ENCODE measurements at regions not wholly inside any gene's neighbourhood (a gene's known extent, or its start where the extent isn't known, plus 50 kb on each side); places are given as distances from the start of the nearest gene placed in this dataset.

DNA sequence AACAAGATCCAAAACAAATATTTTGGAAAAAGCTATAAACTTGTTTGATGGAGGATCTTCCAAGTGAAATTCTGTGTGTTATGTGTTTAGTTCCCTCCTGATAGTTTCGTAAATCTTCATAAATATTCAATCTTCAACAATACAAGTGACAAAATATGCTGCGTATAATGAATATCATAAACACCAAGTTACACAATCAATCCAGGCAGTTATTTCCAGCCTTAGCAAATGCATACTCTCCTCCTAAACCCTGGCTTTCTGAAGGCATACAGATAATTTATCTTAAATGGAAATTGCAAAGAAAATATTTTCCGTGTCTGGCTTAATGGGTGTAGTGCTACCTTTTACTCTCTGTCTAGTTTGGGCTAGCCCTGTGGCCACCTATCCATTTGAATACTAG lies 864.9 kb upstream of the ZWINT start:
- H3K4me3 ChIP-seq (ENCODE audit: low read depth, low read length), result no peak overlapping the region

DNA sequence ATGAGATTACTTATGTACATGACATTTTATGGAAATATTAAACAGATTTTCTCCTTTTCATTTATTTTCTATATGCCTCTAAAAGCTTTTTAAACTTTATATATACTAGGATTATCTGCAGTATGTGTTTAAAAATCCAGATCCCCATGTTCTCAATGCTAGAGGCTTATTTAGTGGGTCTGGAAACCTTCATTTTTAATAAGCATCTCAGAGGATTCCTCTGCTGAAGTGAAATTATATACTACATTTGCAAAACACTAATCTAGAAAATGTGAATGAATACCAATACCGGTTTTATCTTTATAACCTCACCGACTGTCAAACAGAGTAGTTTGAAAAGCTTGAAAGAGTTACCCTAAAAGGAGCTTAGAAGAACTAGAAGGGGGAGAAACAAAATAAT lies 863.8 kb upstream of the ZWINT start:
- H3K4me3 ChIP-seq (ENCODE audit: low read depth, low read length), result no peak overlapping the region

DNA sequence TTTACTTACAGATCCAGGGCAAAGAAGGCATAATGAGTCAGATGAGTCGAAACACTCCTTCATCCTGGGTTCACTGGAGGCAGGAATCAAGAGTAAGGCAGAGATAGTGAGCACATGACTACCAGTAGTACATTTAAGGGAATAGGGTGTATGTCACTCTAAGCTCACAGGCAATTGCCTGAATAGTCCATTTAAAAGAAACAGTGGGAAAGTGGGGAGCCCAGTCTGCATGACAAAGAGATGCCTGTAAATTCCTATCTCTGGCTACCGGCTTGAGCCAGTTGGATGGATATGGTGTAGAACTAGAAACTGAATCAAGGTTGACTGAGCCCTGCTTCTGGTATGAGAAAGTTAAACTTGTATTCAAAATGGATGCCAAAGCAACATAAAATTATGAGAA lies 861.5 kb upstream of the ZWINT start:
- peak overlapping the region; percentile 36 for H3K4me3 ChIP-seq (ENCODE audit: low read depth, low read length)

GRCh38 chr10:57222129-57222528 lies 861.1 kb upstream of the ZWINT start:
- peak overlapping the region; percentile 36 for H3K4me3 ChIP-seq (ENCODE audit: low read depth, low read length)

- peak overlapping the region; percentile 36 for H3K4me3 ChIP-seq (ENCODE audit: low read depth, low read length)
These were observed 860.6 kb upstream of the ZWINT start for GRCh38 chr10:57221674-57222073.

GRCh38 chr10:57218382-57218781 lies 857.3 kb upstream of the ZWINT start:
- H3K4me3 ChIP-seq (ENCODE audit: low read depth, low read length), result no peak overlapping the region

GRCh38 chr10:57202356-57202755 lies 841.3 kb upstream of the ZWINT start:
- H3K4me3 ChIP-seq (ENCODE audit: low read depth, low read length), result no peak overlapping the region

- H3K4me3 ChIP-seq (ENCODE audit: low read depth, low read length), result no peak overlapping the region
These were observed 827.8 kb upstream of the ZWINT start for GRCh38 chr10:57188846-57189245.

GRCh38 chr10:57186201-57186600 lies 825.1 kb upstream of the ZWINT start:
- H3K4me3 ChIP-seq (ENCODE audit: low read depth, low read length), result no peak overlapping the region

DNA sequence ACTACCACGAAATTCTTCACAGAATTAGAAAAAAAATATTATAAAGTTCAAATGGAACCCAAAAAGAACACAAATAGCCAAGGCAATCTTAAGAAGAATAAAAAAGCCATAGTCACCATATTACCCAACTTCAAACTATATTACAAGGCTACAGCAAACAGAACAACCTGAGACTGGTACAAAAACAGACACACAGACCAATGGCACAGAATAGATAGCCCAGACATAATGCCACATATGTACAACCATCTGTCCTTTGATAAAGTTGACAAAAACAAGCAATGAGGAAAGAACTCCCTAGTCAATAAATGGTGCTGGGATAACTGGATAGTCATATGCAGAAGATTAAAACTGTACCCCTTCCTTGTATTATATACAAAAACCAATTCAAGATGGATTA lies 808.5 kb upstream of the ZWINT start:
- no peak overlapping the region for H3K4me3 ChIP-seq (ENCODE audit: low read depth, low read length)

DNA sequence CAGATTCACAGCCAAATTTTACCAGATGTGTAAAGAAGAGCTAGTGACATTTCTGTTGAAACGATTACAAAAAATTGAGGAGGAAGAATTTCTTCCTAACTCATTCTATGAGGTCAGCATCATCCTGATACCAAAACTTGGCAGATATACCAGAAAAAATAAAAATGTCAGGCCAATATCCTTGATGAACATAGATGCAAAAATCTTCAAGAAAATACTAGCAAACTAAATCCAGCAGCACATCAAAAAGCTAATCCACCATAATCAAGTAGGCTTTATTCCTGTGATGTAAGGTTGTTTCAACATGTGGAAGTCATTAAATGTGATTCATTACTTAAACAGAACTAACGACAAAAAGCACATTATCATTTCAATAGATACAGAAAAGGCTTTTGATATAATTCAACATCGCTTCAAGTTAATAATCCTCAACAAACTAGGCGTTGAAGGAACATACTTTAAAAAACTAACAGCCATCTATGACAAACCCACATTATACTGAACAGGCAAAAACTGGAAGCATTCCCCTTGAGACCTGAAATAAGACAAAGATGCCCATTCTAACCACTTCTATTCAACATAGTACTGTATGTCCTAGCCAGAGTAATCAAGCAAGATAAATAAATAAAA lies 807.7 kb upstream of the ZWINT start:
- H3K4me3 ChIP-seq (ENCODE audit: low read depth, low read length), result no peak overlapping the region

DNA sequence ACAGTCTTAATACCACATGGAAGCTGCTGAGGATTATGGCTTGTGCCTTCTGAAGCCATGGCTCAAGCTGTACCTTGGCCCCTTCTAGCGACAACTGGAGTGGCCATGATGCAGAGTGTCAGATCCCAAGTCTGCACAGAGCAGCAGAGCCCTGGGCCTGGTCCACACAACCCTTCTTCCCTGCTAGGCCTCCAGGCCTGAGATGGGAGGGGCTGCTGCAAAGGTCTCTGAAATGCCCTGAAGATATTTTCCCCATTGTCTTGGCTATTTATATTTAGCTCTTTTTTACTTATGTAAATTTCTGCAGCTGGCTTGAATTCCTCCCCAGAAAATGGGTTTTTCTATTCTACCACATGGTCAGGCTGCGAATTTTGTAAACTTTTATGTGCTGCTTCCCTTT lies 804.6 kb upstream of the ZWINT start:
- no peak overlapping the region for H3K4me3 ChIP-seq (ENCODE audit: low read depth, low read length)

GRCh38 chr10:57162231-57162630 lies 801.2 kb upstream of the ZWINT start:
- H3K4me3 ChIP-seq (ENCODE audit: low read depth, low read length), result no peak overlapping the region

GRCh38 chr10:57161157-57161556 lies 800.1 kb upstream of the ZWINT start:
- H3K4me3 ChIP-seq (ENCODE audit: low read depth, low read length), result no peak overlapping the region

DNA sequence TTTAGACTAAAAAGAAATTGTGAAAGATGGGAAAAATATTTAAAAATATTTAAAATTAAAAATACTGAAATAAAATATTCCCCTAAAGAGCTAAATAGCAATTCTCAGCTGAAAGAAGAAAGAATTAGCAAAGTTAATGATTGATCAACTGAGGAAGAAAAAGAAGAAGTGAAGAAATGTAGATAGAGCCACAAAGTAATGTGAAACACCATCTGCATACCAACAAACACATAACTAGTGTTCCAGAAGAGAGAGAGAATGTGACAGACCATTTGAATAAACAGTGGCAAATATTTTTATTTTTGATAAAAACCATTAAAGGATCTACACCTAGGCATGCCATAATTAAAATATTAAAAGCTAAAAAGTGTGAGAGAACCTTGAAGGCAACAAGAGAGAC lies 784.5 kb upstream of the ZWINT start:
- no peak overlapping the region for H3K4me3 ChIP-seq (ENCODE audit: low read depth, low read length)

GRCh38 chr10:57142925-57143576 lies 782.0 kb upstream of the ZWINT start:
- no peak overlapping the region for H3K4me3 ChIP-seq (ENCODE audit: low read depth, low read length)

GRCh38 chr10:57141708-57142107 lies 780.6 kb upstream of the ZWINT start:
- H3K4me3 ChIP-seq (ENCODE audit: low read depth, low read length), result no peak overlapping the region

DNA sequence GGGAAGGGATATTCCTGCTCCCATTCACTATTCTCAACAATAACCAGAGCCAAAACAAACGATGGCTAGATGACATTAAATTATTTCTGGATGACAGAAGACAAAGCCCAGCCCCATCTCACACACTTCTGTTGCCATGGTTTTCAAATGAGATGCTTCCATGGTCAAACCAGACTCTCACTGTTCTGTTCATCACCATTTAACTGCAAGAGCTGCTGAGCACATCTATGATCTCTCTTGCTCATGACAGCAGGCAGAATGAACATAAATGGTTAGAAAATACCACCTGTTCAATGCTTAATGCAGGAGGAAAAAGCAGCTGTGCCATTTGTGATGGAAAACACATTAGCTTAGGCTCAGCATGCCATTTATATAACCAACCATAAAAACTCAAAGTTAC lies 758.6 kb upstream of the ZWINT start:
- no peak overlapping the region for H3K4me3 ChIP-seq (ENCODE audit: low read depth, low read length)

- no peak overlapping the region for H3K4me3 ChIP-seq (ENCODE audit: low read depth, low read length)
These were observed 752.5 kb upstream of the ZWINT start for GRCh38 chr10:57113545-57113944.

GRCh38 chr10:57102236-57102635 lies 741.2 kb upstream of the ZWINT start:
- H3K4me3 ChIP-seq (ENCODE audit: low read depth, low read length), result no peak overlapping the region

- no peak overlapping the region for H3K4me3 ChIP-seq (ENCODE audit: low read depth, low read length)
These were observed 737.1 kb upstream of the ZWINT start for GRCh38 chr10:57098146-57098545.

DNA sequence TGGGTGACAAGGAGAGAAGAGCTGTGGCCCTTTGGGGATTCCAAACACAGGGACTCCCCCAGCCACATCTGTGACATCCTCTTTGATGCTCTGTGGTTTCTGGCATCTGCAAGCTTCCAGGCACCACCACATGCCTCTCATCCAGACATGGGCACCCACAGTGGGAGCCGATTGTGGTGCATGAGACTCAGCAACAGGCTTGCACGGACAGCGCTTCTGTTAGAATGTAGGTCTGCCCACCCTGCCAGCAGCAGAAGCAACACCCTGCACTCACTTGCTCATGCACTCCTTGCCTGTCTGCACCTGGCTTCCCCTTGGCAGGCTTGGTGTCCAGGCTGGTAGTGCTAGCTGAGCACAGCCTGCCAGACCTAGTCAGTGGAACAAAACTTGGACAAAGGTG lies 735.0 kb upstream of the ZWINT start:
- no peak overlapping the region for H3K4me3 ChIP-seq (ENCODE audit: low read depth, low read length)

DNA sequence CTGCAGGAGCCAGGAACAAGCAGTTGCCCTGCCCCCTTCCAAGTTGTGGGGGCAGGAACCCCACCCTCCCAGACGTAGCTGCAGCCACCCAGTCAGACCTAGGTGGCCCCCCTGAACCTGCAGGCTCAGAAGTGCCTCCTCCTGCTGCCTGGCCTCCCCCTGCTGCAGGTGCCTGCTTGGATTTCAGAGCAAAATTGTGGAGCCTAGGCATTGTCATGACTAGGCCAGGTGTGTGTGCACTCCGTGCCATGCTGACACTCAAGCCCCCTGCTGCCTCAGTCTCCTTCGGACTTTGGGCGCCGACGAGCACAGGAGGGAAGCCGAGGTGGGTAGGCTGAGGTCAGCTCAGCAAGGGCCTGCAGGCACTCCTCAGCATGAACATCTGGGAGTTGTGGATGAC lies 733.9 kb upstream of the ZWINT start:
- no peak overlapping the region for H3K4me3 ChIP-seq (ENCODE audit: low read depth, low read length)

Data from iPS-11a (cell line).